Ishikawa (cell line): ENCODE measurements at regions not wholly inside any gene's neighbourhood (a gene's known extent, or its start where the extent isn't known, plus 50 kb on each side); places are given as distances from the start of the nearest gene placed in this dataset.

Source experiments
- CEBPB ChIP-seq: IDR thresholded peaks from 2 replicates; pipeline ENCODE4 v1.6.1; 2012
- CREB1 ChIP-seq: IDR thresholded peaks from 2 replicates; pipeline ENCODE4 v1.6.1; 2012; ENCODE audit warnings: low read depth
- EGR1 ChIP-seq: IDR thresholded peaks from 2 replicates; pipeline ENCODE4 v1.6.1; 2012
- EP300 ChIP-seq: IDR thresholded peaks from 2 replicates; pipeline ENCODE4 v1.6.1; 2012; ENCODE audit warnings: borderline replicate concordance
- FOXM1 ChIP-seq: IDR thresholded peaks from 2 replicates; pipeline ENCODE4 v1.6.1; 2012; ENCODE audit warnings: low read depth, borderline replicate concordance
- MAX ChIP-seq: IDR thresholded peaks from 2 replicates; pipeline ENCODE4 v1.6.1; 2012
- NFIC ChIP-seq: IDR thresholded peaks from 2 replicates; pipeline ENCODE4 v1.6.1; 2012
- RAD21 ChIP-seq: IDR thresholded peaks from 2 replicates; pipeline ENCODE4 v1.6.1; 2012; ENCODE audit warnings: low read depth
- REST ChIP-seq: IDR thresholded peaks from 2 replicates; pipeline ENCODE4 v1.6.1; 2012; ENCODE audit warnings: low read depth, mild to moderate bottlenecking
- TAF1 ChIP-seq: IDR thresholded peaks from 2 replicates; pipeline ENCODE4 v1.6.1; 2012; ENCODE audit warnings: low read depth, mild to moderate bottlenecking
- TCF12 ChIP-seq: IDR thresholded peaks from 2 replicates; pipeline ENCODE4 v1.6.1; 2012; ENCODE audit warnings: low read depth
- TEAD4 ChIP-seq: IDR thresholded peaks from 2 replicates; pipeline ENCODE4 v1.6.1; 2012
- USF1 ChIP-seq: IDR thresholded peaks from 2 replicates; pipeline ENCODE4 v1.6.1; 2012
- YY1 ChIP-seq: IDR thresholded peaks from 2 replicates; pipeline ENCODE4 v1.6.1; 2012; ENCODE audit warnings: low read depth
- ZBTB7A ChIP-seq: IDR thresholded peaks from 2 replicates; pipeline ENCODE4 v1.6.1; 2012; ENCODE audit warnings: low read depth

GRCh38 chr5:148708854-148709253 is 54.5 kb upstream of the HTR4 start:
- TF ChIP-seq TCF12 (no peak), YY1 (no peak), TAF1 (no peak), USF1 (no peak), TEAD4 (no peak), CREB1 (no peak), REST (no peak), RAD21 (no peak), FOXM1 (no peak), EGR1 (no peak), CEBPB (no peak), MAX (no peak), NFIC (no peak)

GRCh38 chr5:148711961-148712360 is 57.6 kb upstream of the HTR4 start:
- TF ChIP-seq YY1: no peak
- no peak for TF ChIP-seq CEBPB
- no peak for TF ChIP-seq MAX
- no peak for TF ChIP-seq ZBTB7A
- TF ChIP-seq USF1: no peak
- no peak for TF ChIP-seq REST
- no peak for TF ChIP-seq EP300
- TF ChIP-seq FOXM1: no peak
- TF ChIP-seq NFIC: no peak

GRCh38 chr5:148713735-148714508 is 59.6 kb upstream of the HTR4 start:
- no peak for TF ChIP-seq MAX
- no peak for TF ChIP-seq TCF12
- TF ChIP-seq FOXM1: no peak
- no peak for TF ChIP-seq EP300
- no peak for TF ChIP-seq USF1

GRCh38 chr5:148716716-148717115 is 62.4 kb upstream of the HTR4 start:
- TF ChIP-seq TCF12 (no peak), REST (peak; percentile 20; the same call in 1 of the 2 replicates)

GRCh38 chr5:148717668-148718067 is 63.3 kb upstream of the HTR4 start:
- TF ChIP-seq CREB1 (no peak), EGR1 (no peak), USF1 (no peak), TCF12 (no peak), ZBTB7A (no peak), FOXM1 (no peak), RAD21 (no peak), REST (no peak), NFIC (no peak), YY1 (no peak), CEBPB (no peak)
